Activated CD8-positive, alpha-beta memory T cell treated with anti-CD3 and anti-CD28 coated beads, Interleukin-2, amount 50 U/mL, for 4 hours (primary cell): ENCODE measurements at regions not wholly inside any gene's neighbourhood (a gene's known extent, or its start where the extent isn't known, plus 50 kb on each side); places are given as distances from the start of the nearest gene placed in this dataset.

Source experiments
- DNase-seq: peaks from one replicate; pipeline ENCODE4 v3.0.0-alpha.2; 2020

GRCh38 chr3:195001261-195001660 is 269.7 kb downstream of the XXYLT1 start:
- DNase-seq, result no peak

GRCh38 chr3:195001961-195002861 is 268.7 kb downstream of the XXYLT1 start:
- DNase-seq, result no peak

- no peak for DNase-seq
These were observed 267.7 kb downstream of the XXYLT1 start for GRCh38 chr3:195003006-195003892.

GRCh38 chr3:195003893-195004289 is 267.1 kb downstream of the XXYLT1 start:
- no peak for DNase-seq

- no peak for DNase-seq
These were observed 266.3 kb downstream of the XXYLT1 start for GRCh38 chr3:195004512-195005250.

GRCh38 chr3:195005251-195005620 is 265.7 kb downstream of the XXYLT1 start:
- DNase-seq, result no peak

- no peak for DNase-seq
These were observed 265.0 kb downstream of the XXYLT1 start for GRCh38 chr3:195005759-195006510.

- DNase-seq, result no peak
These were observed 263.8 kb downstream of the XXYLT1 start for GRCh38 chr3:195007151-195007550.

- no peak for DNase-seq
These were observed 263.2 kb downstream of the XXYLT1 start for GRCh38 chr3:195007766-195008165.

GRCh38 chr3:195008816-195009215 is 262.1 kb downstream of the XXYLT1 start:
- no peak for DNase-seq

- DNase-seq, result no peak
These were observed 261.3 kb downstream of the XXYLT1 start for GRCh38 chr3:195009616-195010015.

GRCh38 chr3:195010551-195011100 is 260.3 kb downstream of the XXYLT1 start:
- no peak for DNase-seq

- DNase-seq, result no peak
These were observed 259.6 kb downstream of the XXYLT1 start for GRCh38 chr3:195011231-195011834.

GRCh38 chr3:195012100-195012499 is 258.9 kb downstream of the XXYLT1 start:
- no peak for DNase-seq

- no peak for DNase-seq
These were observed 258.4 kb downstream of the XXYLT1 start for GRCh38 chr3:195012571-195012970.

- DNase-seq, result no peak
These were observed 257.3 kb downstream of the XXYLT1 start for GRCh38 chr3:195013411-195014361.

GRCh38 chr3:195015021-195015420 is 255.9 kb downstream of the XXYLT1 start:
- DNase-seq, result no peak

GRCh38 chr3:195017151-195017550 is 253.8 kb downstream of the XXYLT1 start:
- DNase-seq, result no peak
